Activated naive CD8-positive, alpha-beta T cell treated with anti-CD3 and anti-CD28 coated beads, Interleukin-2, amount 50 U/mL, for 24 hours (primary cell): ENCODE measurements at regions not wholly inside any gene's neighbourhood (a gene's known extent, or its start where the extent isn't known, plus 50 kb on each side); places are given as distances from the start of the nearest gene placed in this dataset.
"Not testable (repeated sequence)": the region's sequence is repeated elsewhere in the genome, so short reads cannot be mapped to it uniquely, and the experiment has no call there.

Experiments used
- ATAC-seq: fragments of 150-1000 bp; cut with Tn5 transposase; one replicate; pipeline ENCODE4 v1.10.0; 2021
- DNase-seq: peaks from one replicate; pipeline ENCODE4 v3.0.0; 2021
- H3K27ac Mint-ChIP-seq: one replicate; pipeline ENCODE4 v1.8.0; 2021; ENCODE audit warnings: mild to moderate bottlenecking, mixed read lengths
- H3K27me3 Mint-ChIP-seq: one replicate; pipeline ENCODE4 v1.8.0; 2021; ENCODE audit warnings: mixed read lengths
- H3K36me3 Mint-ChIP-seq: one replicate; pipeline ENCODE4 v1.8.0; 2021; ENCODE audit warnings: low read depth, mixed read lengths
- H3K4me1 Mint-ChIP-seq: one replicate; pipeline ENCODE4 v1.8.0; 2021; ENCODE audit warnings: mixed read lengths
- H3K4me3 Mint-ChIP-seq: one replicate; pipeline ENCODE4 v1.8.0; 2021; ENCODE audit warnings: mild to moderate bottlenecking, moderate library complexity, mixed read lengths
- H3K9me3 Mint-ChIP-seq: one replicate; pipeline ENCODE4 v1.8.0; 2021; ENCODE audit warnings: mixed read lengths

- Mint-ChIP-seq H3K27me3 (no peaks in the 10 kb centered on the region), H3K4me3 (no peak overlapping the region), H3K36me3 (no peaks in the 10 kb centered on the region), H3K27ac (no peak overlapping the region), H3K9me3 (peaks cover 2% of the 10 kb centered on the region), H3K4me1 (no peaks in the 10 kb centered on the region)
- peak; percentile 19 for DNase-seq
- peak; percentile 20 for ATAC-seq
These were observed 433.6 kb downstream of the ACTR3B start for GRCh38 chr7:153193144-153193595.

- H3K4me1 Mint-ChIP-seq: no peaks in the 10 kb centered on the region
- peaks cover 49% of the 10 kb centered on the region for H3K9me3 Mint-ChIP-seq
- ATAC-seq: no peak
- no peaks in the 10 kb centered on the region for H3K27me3 Mint-ChIP-seq
- H3K27ac Mint-ChIP-seq: no peak overlapping the region
- H3K36me3 Mint-ChIP-seq: no peaks in the 10 kb centered on the region
- no peak overlapping the region for H3K4me3 Mint-ChIP-seq
- DNase-seq: no peak
These were observed 457.5 kb downstream of the ACTR3B start for GRCh38 chr7:153217032-153217431.

DNA sequence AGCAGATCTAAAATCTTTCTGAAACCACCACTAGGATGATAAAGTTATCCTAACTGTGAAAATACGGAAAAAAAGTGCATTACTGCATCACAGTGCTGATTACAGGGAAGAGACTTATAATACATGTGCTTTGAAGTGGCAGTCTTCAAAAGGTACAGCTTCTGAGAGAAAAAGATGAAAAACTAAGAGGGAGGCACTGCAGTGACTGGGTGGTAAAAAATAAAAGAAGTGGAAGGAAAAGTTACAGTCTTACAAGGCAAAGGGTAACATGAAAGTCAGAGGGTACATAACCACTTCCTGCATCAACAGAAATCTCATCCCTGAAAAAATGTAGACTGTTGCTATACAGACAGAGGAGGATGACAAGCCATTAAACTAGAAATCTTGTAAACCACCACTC, 465.3 kb downstream of the ACTR3B start:
- ATAC-seq: no peak
- no peak for DNase-seq
- Mint-ChIP-seq H3K4me3 (no peak overlapping the region), H3K4me1 (no peaks in the 10 kb centered on the region), H3K27me3 (no peaks in the 10 kb centered on the region), H3K27ac (no peak overlapping the region), H3K36me3 (no peaks in the 10 kb centered on the region), H3K9me3 (peaks cover 33% of the 10 kb centered on the region)

DNA sequence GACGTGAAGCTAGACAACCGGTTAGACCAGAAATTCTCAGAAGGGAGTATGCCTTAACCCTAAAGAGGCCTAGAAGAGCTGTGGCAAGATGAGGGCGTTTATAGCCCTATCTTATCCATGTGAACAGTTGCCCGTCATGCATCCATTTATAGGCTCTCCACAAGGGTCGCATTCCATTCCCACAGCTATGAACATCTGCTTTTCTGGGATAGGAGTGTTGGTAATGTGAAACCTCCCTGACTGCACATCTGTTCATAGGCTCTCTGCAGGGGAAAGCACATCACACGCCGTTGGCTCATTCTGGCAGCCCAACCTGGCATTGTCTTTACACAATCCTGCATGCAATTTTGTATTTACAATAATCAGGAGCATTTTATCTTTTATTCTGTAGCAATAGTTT, 485.6 kb downstream of the ACTR3B start:
- not testable (repeated sequence) for H3K36me3 Mint-ChIP-seq, DNase-seq, H3K4me3 Mint-ChIP-seq, H3K9me3 Mint-ChIP-seq, H3K4me1 Mint-ChIP-seq, H3K27ac Mint-ChIP-seq, ATAC-seq, H3K27me3 Mint-ChIP-seq

DNA sequence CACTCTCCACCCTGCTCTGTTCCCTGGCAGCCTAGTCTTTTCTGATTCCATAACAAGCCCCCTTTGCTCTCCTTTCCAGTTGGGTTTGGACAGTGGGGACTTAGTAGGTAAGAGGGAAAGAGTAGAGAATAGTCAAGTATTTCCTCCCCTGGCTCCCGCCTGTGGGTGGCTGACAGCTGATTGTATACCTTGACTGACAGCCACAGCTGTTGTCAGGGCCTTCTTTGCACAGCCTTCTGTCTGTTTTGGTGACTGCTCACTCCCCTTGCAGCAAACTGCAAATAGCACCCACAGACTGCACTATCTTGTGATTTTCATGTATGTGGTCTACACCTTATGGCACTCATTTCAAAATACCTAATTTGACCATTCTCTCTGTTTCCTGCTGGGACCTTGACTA, 486.3 kb downstream of the ACTR3B start:
- H3K4me3 Mint-ChIP-seq: no peak overlapping the region
- H3K27ac Mint-ChIP-seq: no peak overlapping the region
- H3K9me3 Mint-ChIP-seq: peaks cover 10% of the 10 kb centered on the region
- H3K27me3 Mint-ChIP-seq: no peaks in the 10 kb centered on the region
- DNase-seq (no peak), ATAC-seq (no peak)
- H3K4me1 Mint-ChIP-seq: no peaks in the 10 kb centered on the region
- H3K36me3 Mint-ChIP-seq: no peaks in the 10 kb centered on the region

DNA sequence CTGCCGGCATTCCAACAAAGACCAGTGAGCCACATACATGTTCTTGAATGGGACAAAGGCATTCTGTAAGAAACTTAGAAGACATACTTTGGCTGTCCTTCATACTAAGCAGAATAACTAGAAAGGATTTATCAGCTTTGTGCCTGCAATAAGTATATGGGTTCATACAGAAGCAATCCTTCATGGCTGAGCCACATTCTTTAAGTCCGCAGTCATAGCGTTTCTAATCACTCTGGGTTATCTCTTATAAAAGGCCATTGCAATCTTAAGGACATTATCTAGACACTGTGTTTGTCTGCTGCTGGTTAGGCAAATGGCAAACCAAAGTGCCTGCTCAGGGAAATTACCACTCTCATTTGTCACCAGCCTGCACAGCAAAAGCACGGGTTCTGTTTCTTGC, 488.4 kb downstream of the ACTR3B start:
- Mint-ChIP-seq H3K4me3 (no peak overlapping the region), H3K9me3 (peaks cover 11% of the 10 kb centered on the region), H3K36me3 (no peaks in the 10 kb centered on the region), H3K4me1 (no peaks in the 10 kb centered on the region), H3K27ac (no peak overlapping the region), H3K27me3 (no peaks in the 10 kb centered on the region)
- DNase-seq (no peak), ATAC-seq (no peak)

DNA sequence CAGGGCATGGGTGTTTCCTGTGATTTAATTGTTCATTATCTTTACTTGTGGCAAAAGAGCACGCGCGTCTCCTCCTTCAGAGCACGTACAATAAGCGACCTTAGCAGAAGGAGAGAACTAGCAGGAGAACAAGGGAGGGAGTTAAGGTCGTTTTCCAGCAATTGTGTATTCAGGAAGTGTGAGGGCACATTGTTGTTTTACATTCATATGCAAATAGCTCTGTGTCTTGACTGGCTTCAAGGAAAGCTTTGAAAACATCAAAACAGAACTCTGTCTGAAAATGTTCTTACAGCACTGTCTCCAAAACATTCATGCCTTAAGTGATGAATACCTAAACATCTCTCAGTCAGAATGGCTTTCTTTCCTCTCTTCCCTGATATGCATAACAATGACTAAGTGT, 499.1 kb downstream of the ACTR3B start:
- DNase-seq (no peak), ATAC-seq (no peak)
- no peaks in the 10 kb centered on the region for H3K9me3 Mint-ChIP-seq
- H3K27ac Mint-ChIP-seq: no peak overlapping the region
- no peaks in the 10 kb centered on the region for H3K36me3 Mint-ChIP-seq
- H3K4me1 Mint-ChIP-seq: no peaks in the 10 kb centered on the region
- H3K4me3 Mint-ChIP-seq: no peak overlapping the region
- H3K27me3 Mint-ChIP-seq: no peaks in the 10 kb centered on the region

DNA sequence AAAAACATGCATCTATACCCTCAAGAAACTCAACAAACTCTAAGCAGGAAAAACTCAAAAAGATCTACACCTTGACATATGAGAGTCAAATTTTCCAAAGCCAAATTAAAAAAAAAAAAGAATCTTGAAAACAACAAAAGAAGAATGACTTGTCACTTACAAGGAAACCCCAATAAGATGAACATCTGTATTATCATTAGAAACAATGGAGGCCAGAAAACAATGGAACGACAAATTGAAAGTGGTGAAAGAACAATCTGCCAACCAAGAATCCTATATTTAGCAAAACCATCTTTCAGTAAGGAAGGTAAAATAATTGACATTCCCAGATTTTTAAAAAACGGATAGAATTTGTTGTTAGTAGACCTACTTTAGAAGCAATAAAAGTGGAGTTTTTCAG, 516.8 kb downstream of the ACTR3B start:
- Mint-ChIP-seq H3K27ac (no peak overlapping the region), H3K4me3 (no peak overlapping the region), H3K36me3 (no peaks in the 10 kb centered on the region), H3K9me3 (peaks cover 15% of the 10 kb centered on the region), H3K27me3 (no peaks in the 10 kb centered on the region), H3K4me1 (no peaks in the 10 kb centered on the region)
- DNase-seq (no peak), ATAC-seq (no peak)

DNA sequence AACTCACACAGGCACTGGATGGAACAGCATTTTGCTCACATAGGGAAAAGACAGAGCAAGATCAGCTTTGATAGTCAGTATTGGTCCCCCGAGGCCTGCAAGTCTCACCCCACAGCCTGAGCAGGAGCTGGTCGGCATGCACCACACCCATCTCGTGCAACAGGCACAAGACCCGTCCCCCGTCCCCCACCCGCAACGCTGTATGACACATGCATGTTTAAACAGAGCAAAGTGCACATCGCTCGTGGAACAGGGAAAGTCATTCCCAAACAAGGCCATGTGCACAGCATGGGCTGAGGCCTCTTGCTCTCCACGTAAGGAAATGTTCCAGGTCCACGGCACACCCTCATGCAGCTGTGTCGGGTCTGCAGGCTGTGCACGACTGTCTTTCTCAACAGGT, 527.2 kb downstream of the ACTR3B start:
- no peak for DNase-seq
- H3K27ac Mint-ChIP-seq: no peak overlapping the region
- H3K4me3 Mint-ChIP-seq: no peak overlapping the region
- ATAC-seq: no peak
- H3K27me3 Mint-ChIP-seq: no peaks in the 10 kb centered on the region
- peaks cover 8% of the 10 kb centered on the region for H3K9me3 Mint-ChIP-seq
- H3K4me1 Mint-ChIP-seq: no peaks in the 10 kb centered on the region
- H3K36me3 Mint-ChIP-seq: no peaks in the 10 kb centered on the region

DNA sequence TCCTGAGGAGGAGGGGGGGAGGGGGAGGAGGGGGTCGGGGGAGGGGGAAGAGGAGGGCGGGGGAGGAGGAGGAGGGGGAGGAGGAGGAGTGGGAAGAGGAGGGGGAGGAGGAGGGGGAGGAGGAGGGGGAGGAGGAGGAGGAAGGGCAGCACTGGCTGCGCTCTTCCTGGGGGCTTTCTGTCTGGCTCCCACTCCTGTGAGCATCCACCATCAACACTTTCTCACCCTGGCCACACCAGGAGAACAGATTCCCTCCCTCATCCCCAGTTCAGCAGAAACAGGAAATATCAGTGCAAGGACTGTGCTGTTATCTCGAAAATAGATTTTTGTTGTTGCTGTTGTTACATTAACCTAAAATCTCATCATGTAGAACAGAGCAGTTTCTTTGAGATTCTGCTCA, 530.5 kb downstream of the ACTR3B start:
- H3K36me3 Mint-ChIP-seq: no peaks in the 10 kb centered on the region
- no peak for ATAC-seq
- H3K27me3 Mint-ChIP-seq: no peaks in the 10 kb centered on the region
- H3K27ac Mint-ChIP-seq: no peak overlapping the region
- no peak overlapping the region for H3K4me3 Mint-ChIP-seq
- no peaks in the 10 kb centered on the region for H3K4me1 Mint-ChIP-seq
- no peak for DNase-seq
- H3K9me3 Mint-ChIP-seq: peaks cover 9% of the 10 kb centered on the region

DNA sequence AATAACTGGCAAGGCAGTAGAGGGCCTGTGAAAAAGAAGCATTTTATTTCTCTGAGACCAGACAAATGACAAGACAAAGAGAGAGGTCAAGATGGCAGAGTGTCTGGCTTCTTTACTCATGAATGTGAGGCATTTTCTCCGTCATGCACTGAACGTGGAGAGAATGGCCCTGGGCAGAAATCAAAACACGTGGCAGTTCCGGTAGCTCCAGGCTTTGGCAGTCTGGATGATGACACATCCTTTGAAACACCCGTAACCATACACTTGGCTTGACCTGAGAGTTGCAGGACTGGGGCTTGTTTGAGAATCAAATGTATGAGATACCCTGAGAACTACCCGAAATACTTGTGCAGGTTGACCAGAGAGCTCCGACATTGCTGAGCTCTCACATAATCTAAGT, 537.6 kb downstream of the ACTR3B start:
- Mint-ChIP-seq H3K4me1 (no peaks in the 10 kb centered on the region), H3K27ac (no peak overlapping the region), H3K9me3 (peaks cover 8% of the 10 kb centered on the region), H3K4me3 (no peak overlapping the region), H3K27me3 (no peaks in the 10 kb centered on the region), H3K36me3 (no peaks in the 10 kb centered on the region)
- DNase-seq: no peak
- no peak for ATAC-seq

- no peak for ATAC-seq
- Mint-ChIP-seq H3K4me3 (no peak overlapping the region), H3K9me3 (peaks cover 8% of the 10 kb centered on the region)
These were observed 542.4 kb downstream of the ACTR3B start for GRCh38 chr7:153301936-153302335.

GRCh38 chr7:153320005-153320404, 560.5 kb downstream of the ACTR3B start:
- Mint-ChIP-seq H3K36me3 (no peaks in the 10 kb centered on the region), H3K9me3 (peaks cover 10% of the 10 kb centered on the region), H3K27me3 (no peaks in the 10 kb centered on the region), H3K4me1 (no peaks in the 10 kb centered on the region), H3K27ac (no peak overlapping the region), H3K4me3 (no peak overlapping the region)
- DNase-seq (no peak), ATAC-seq (no peak)

More at GRCh38 chr7:153301936-153302335, 542.4 kb downstream of the ACTR3B start:
- H3K27ac Mint-ChIP-seq: no peak overlapping the region
- H3K4me1 Mint-ChIP-seq: no peaks in the 10 kb centered on the region
- DNase-seq: no peak
- H3K36me3 Mint-ChIP-seq: no peaks in the 10 kb centered on the region
- no peaks in the 10 kb centered on the region for H3K27me3 Mint-ChIP-seq

DNA sequence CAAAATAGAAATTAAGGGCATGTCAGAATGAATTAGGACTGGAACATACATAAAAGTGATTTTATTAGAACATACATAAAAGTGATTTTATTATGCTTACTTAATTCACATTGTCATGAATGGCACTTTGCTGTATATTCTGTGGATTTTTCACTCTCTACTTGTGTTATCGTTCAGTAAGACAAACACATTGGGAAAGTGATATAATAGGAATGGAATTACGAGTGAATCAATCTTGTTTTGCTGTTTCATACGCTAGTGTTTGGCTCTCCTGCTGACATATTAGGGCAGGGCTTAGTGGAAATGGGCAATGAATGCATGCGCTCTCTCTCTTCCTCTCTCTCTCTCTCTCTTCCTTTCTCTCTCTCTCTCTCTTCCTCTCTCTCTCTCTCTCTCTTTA, 561.1 kb downstream of the ACTR3B start:
- Mint-ChIP-seq H3K4me1 (no peaks in the 10 kb centered on the region), H3K27me3 (no peaks in the 10 kb centered on the region), H3K36me3 (no peaks in the 10 kb centered on the region), H3K27ac (no peak overlapping the region), H3K4me3 (no peak overlapping the region), H3K9me3 (peaks cover 10% of the 10 kb centered on the region)
- ATAC-seq (no peak), DNase-seq (no peak)

DNA sequence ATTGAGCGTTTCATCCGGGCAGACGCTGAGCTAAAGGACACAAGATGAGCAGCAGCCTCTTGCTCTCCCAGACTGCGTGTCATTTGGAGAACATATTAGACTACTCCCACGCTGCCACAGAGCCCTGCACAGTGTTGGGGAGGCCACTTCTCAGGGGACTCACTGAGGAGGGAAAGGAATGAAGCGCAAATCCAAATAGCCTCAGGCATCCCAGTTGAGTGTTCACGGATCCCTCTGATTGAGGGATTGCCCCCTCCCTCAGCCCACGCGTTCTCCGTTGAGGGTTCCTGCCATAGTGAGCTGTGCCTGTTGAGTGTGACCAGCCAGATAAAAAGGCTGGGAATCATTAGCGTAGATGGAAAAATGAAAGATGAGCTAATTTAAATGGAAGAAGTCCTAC, 563.4 kb downstream of the ACTR3B start:
- Mint-ChIP-seq H3K27me3 (no peaks in the 10 kb centered on the region), H3K9me3 (peaks cover 10% of the 10 kb centered on the region), H3K4me1 (no peaks in the 10 kb centered on the region), H3K36me3 (no peaks in the 10 kb centered on the region), H3K27ac (no peak overlapping the region), H3K4me3 (no peak overlapping the region)
- DNase-seq (no peak), ATAC-seq (no peak)

GRCh38 chr7:153324094-153324493, 564.5 kb downstream of the ACTR3B start:
- no peaks in the 10 kb centered on the region for H3K36me3 Mint-ChIP-seq
- no peak overlapping the region for H3K27ac Mint-ChIP-seq
- no peak for ATAC-seq
- no peak overlapping the region for H3K4me3 Mint-ChIP-seq
- no peak for DNase-seq
- H3K9me3 Mint-ChIP-seq: peaks cover 9% of the 10 kb centered on the region
- no peaks in the 10 kb centered on the region for H3K27me3 Mint-ChIP-seq
- no peaks in the 10 kb centered on the region for H3K4me1 Mint-ChIP-seq
